ENCODE measurements at regions not wholly inside any gene's neighbourhood (a gene's known extent, or its start where the extent isn't known, plus 50 kb on each side); places are given as distances from the start of the nearest gene placed in this dataset.

DNA sequence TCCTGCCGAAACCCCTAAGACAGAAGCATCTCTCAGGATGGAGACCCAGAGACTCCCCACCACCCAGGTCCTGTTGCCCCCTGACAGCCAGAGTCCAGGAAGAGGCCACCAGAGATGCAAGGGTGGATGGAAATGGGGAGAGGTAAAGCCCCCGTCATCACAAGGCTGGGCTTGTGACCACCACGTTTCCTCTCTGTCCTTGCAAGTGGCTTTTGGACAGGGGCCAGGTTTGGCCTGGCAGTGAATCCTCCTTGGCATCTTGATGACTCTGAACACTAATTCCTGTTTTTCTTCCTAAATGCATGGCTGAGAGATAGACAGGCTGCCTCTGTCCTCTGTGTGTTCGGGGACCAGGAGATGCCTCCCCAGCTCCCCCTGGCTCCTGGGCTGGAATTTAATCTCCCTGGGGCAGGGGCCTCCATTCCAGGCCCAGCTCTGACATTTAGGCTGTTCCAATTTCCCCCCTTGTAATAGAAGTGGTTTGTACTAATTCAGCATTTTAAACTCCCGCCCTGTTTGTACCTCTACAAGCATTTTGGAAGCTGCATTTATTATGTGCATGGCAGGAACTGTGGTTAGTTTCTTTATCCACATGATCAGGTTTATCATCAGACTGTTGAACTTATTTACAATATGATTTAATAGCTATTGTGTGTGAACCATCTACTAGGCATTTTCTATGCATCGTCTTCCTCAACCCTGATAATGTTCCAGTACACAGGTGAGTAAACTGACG is 116.1 kb upstream of the IRX6 start:
- H3K27ac Mint-ChIP-seq = no peak overlapping the region
- POLR2A ChIA-PET = no interaction called here
- TF ChIP-seq, protein P1, sequence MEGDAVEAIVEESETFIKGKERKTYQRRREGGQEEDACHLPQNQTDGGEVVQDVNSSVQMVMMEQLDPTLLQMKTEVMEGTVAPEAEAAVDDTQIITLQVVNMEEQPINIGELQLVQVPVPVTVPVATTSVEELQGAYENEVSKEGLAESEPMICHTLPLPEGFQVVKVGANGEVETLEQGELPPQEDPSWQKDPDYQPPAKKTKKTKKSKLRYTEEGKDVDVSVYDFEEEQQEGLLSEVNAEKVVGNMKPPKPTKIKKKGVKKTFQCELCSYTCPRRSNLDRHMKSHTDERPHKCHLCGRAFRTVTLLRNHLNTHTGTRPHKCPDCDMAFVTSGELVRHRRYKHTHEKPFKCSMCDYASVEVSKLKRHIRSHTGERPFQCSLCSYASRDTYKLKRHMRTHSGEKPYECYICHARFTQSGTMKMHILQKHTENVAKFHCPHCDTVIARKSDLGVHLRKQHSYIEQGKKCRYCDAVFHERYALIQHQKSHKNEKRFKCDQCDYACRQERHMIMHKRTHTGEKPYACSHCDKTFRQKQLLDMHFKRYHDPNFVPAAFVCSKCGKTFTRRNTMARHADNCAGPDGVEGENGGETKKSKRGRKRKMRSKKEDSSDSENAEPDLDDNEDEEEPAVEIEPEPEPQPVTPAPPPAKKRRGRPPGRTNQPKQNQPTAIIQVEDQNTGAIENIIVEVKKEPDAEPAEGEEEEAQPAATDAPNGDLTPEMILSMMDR (IDR thresholded peaks at IDR 0.05) = no peak

DNA sequence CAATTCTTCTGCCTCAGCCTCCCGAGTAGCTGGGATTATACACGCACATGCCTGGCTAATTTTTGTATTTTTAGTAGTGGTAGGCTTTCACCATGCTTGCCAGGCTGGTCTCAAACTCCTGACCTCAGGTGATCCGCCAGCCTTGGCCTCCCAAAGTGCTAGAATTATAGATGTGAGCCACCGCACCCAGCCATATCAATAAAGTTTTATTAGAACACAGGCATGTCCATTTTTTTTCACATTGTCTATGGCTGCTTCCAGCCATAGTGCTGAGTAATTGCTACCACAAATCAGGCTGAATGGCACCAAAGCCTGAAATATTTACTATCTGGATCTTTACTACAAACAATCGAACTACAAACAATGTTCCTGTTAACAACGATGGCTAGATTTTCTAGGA is 114.4 kb upstream of the IRX6 start:
- intact Hi-C loops (cut with micrococcal nuclease) = no loop called here
- TF ChIP-seq, protein P1 (IDR thresholded peaks at IDR 0.05) = no peak
- ChIA-PET CTCF (no interaction called here), POLR2A (no interaction called here)
- DNase-seq = no peak
- no peaks in the 10 kb centered on the region for H3K4me1 Mint-ChIP-seq
- H3K27me3 Mint-ChIP-seq = no peaks in the 10 kb centered on the region
- ATAC-seq (ENCODE audit: low read depth) = no peak
- no peak overlapping the region for H3K4me3 Mint-ChIP-seq
- no peaks in the 10 kb centered on the region for H3K36me3 Mint-ChIP-seq (ENCODE audit: low read depth)
- no peaks in the 10 kb centered on the region for H3K9me3 Mint-ChIP-seq
- H3K27ac Mint-ChIP-seq = no peak overlapping the region

More for the DNA sequence above, 116.1 kb upstream of the IRX6 start:
- Mint-ChIP-seq H3K36me3 (ENCODE audit: low read depth) (no peaks in the 10 kb centered on the region), H3K9me3 (no peaks in the 10 kb centered on the region), H3K27me3 (no peaks in the 10 kb centered on the region), H3K4me3 (no peak overlapping the region), H3K4me1 (no peaks in the 10 kb centered on the region)
- CTCF ChIA-PET = no interaction called here
- intact Hi-C loops (cut with micrococcal nuclease) = no loop called here
- DNase-seq (no peak), ATAC-seq (ENCODE audit: low read depth) (no peak)

DNA sequence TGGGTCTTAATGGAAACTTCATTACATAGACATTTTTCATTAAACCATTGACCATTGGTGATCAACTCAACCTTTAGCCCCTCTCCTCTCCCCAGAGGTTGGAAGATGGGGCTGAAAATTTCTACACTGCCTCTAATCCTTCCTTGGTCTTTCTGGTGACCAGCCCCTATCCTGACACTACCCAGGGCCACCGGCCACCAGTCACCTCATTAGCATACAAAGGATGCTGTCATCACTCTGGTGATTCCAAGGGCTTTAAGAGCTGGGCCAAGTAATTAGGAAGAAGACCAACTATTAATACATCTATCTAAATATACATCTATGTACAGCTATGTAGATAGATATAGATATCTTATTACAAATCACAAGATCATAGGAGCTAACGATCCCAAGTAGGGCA is 111.2 kb upstream of the IRX6 start:
- TF ChIP-seq, protein P1 (IDR thresholded peaks at IDR 0.05) = no peak
- ATAC-seq (ENCODE audit: low read depth) = no peak

DNA sequence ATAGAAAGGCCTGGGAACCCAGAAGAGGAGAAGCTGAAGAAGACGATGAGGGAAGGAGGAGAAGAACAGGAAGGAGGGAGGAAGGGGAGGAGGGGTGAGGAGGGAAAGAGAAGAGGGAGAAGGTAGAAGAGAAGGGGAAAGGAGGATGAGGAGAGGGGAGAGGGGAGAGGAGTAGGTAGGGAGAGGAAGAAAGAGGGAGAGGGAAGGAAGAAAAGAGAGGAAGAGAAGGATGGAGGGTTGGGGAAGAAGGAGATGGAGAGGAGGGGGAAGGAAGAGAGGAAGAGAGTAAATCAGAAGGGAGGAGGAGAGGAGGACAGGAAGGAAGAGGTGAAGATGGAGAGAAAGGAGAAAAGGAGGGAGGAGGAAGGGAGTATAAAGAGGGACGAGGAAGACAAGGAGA is 109.6 kb upstream of the IRX6 start:
- CTCF ChIA-PET = no interaction called here
- POLR2A ChIA-PET = no interaction called here
- DNase-seq = no peak
- Mint-ChIP-seq H3K9me3 (no peaks in the 10 kb centered on the region), H3K4me1 (no peaks in the 10 kb centered on the region), H3K36me3 (ENCODE audit: low read depth) (no peaks in the 10 kb centered on the region), H3K27me3 (peaks cover 3% of the 10 kb centered on the region), H3K27ac (no peak overlapping the region), H3K4me3 (no peak overlapping the region)
- TF ChIP-seq, protein P1 (IDR thresholded peaks at IDR 0.05) = no peak
- no peak for ATAC-seq (ENCODE audit: low read depth)
- intact Hi-C loops (cut with micrococcal nuclease) = no loop called here

More for the DNA sequence above, 111.2 kb upstream of the IRX6 start:
- intact Hi-C loops (cut with micrococcal nuclease) = no loop called here
- ChIA-PET POLR2A (no interaction called here), CTCF (interaction anchor here (0.6 kb wide), 1 partner anchor 137 kb away, joined by 3 read pairs; no protein-coding TSS in a partner anchor)
- no peak for DNase-seq
- H3K27me3 Mint-ChIP-seq = peaks cover 3% of the 10 kb centered on the region
- no peaks in the 10 kb centered on the region for H3K4me1 Mint-ChIP-seq
- no peaks in the 10 kb centered on the region for H3K36me3 Mint-ChIP-seq (ENCODE audit: low read depth)
- no peak overlapping the region for H3K27ac Mint-ChIP-seq
- no peaks in the 10 kb centered on the region for H3K9me3 Mint-ChIP-seq
- no peak overlapping the region for H3K4me3 Mint-ChIP-seq

DNA sequence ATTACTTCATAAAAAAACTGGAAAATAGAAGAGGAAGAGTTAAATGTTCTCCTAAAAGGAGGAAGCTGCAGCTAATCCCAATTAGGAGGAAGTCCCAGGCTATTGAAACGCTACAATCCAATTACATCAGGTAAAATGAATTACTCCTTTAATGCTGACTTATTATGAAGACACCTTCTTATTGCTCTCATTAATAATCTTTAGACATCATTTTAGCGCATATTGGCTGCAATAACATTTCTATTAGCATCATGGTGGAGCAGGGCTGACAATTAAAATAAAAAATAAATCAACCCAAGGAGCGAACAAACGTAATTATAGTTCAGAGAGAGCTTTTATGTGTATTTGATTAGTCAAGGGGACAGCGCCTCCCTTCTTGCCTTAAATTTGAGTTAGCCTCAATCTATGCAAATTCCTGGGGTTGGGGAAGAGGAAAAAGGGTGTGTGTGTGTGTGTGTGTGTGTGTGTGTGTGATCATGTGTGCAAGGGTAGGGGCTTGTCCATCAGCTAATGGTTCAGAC is 109.0 kb upstream of the IRX6 start:
- intact Hi-C loops (cut with micrococcal nuclease) = no loop called here
- TF ChIP-seq, protein P1 (IDR thresholded peaks at IDR 0.05) = no peak
- ChIA-PET POLR2A (no interaction called here), CTCF (no interaction called here)
- DNase-seq (no peak), ATAC-seq (ENCODE audit: low read depth) (no peak)
- no peaks in the 10 kb centered on the region for H3K36me3 Mint-ChIP-seq (ENCODE audit: low read depth)
- no peak overlapping the region for H3K4me3 Mint-ChIP-seq
- no peaks in the 10 kb centered on the region for H3K4me1 Mint-ChIP-seq
- H3K27me3 Mint-ChIP-seq = peaks cover 6% of the 10 kb centered on the region
- H3K27ac Mint-ChIP-seq = no peak overlapping the region
- H3K9me3 Mint-ChIP-seq = no peaks in the 10 kb centered on the region
